ENCODE measurements at regions not wholly inside any gene's neighbourhood (a gene's known extent, or its start where the extent isn't known, plus 50 kb on each side); places are given as distances from the start of the nearest gene placed in this dataset.

GRCh38 chr16:5347561-5347960 lies 250.0 kb upstream of the EEF2KMT start:
- TF ChIP-seq EZH2 (IDR thresholded peaks at IDR 0.05; ENCODE audit: insufficient read depth, poor library complexity, severe bottlenecking): no peak
- no peak for TF ChIP-seq EZH2phosphoT487 (IDR thresholded peaks at IDR 0.05; ENCODE audit: insufficient read depth, low read depth)

All from GM23248 (cell line).